HG02870 (cell line): ENCODE measurements at regions not wholly inside any gene's neighbourhood (a gene's known extent, or its start where the extent isn't known, plus 50 kb on each side); places are given as distances from the start of the nearest gene placed in this dataset.

ENCODE experiments used
- ATAC-seq: cut with Tn5 transposase; IDR thresholded peaks from one replicate; pipeline ENCODE4 v1.9.1; 2021; ENCODE audit warnings: mild to moderate bottlenecking, moderate library complexity; ENCODE audit not compliant: unreplicated experiment

DNA sequence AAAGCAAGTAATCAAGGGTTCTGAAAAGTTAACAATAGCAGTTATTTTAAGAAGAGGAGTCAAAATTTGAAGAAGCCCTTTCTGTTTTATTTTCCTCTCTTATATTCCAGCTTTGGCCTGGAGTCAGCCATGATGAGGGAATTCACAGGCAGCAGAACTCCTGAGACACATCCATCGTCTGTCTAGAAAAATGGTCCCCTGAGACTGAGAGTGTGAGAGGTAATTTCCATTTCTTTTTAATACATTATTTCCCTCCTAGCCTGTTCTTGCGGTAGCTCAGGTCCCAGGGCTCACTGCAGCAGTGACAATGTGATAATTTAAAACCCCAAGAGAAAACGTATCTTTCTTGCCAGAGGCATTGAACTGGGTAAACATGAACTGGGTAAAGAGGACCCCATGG lies 296.0 kb downstream of the SMOC2 start:
- no peak for ATAC-seq

DNA sequence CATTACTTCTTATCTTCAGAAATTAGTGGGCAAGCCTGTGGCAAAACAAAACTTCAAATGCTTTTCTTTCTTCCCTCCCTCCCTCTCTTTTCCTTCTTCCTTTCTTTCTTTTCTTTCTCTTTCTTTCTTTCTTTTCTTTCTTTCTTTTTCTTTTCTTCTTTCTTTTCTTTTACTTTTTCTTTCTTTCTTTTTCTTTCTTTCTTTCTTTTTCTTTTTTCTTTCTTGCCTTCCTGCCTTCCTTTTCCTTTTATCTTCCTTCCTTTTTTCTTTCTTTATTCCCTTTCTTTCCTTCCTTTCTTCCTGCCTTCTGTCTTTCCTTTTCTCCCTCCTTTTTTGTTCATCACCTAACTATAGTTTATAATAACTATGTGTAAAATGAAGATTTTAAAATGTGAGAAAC lies 295.1 kb downstream of the SMOC2 start:
- ATAC-seq = no peak

DNA sequence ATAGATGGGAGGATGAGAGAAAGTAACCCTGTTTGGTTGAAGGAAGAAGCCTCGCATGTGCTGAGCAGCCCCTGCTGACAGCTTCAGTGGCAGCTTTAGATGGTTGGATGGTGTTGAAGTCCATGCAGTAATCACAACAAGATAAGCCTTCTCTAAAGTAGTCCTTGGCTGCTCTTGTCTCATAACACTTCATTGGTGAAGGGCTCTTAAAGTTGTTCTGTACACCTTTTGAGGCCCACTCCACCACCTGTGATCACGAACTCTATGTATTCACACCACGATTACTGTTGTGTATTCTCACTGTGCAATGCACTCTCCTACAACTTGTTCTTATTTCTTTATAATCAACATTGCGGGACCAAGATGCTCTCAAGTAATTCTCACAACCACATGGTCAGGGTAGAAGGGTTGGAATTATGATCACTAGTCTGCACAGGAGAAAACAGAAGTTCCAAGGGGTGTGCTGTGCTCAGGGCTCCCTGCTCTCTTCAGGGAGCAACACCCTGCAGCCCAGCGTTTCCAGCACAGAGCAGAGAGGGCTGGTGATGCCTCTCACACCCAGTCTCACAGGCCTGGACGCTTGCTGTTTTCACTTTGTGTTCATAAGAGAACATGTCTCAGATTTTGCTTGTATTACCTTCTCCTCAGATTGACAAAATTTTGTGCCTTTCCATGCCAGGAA lies 294.4 kb downstream of the SMOC2 start:
- no peak for ATAC-seq

DNA sequence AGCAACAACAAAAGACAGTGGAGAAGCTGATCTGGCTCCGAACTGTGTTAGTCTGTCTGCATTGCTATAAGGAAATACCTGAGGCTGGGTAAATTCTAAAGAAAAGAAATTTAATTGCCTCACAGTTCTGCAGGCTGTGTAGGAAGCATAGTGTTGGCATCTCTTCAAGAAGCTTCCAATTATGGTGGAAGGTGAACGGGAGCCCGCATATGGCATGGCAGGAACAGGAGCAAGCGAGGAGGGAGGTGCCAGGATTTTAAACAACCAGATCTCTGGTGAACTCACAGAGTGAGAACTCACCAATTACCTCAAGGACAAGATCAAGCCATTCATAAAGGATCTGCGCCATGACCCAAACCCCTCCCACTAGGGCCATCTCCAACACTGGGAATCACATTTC lies 293.5 kb downstream of the SMOC2 start:
- ATAC-seq = no peak

DNA sequence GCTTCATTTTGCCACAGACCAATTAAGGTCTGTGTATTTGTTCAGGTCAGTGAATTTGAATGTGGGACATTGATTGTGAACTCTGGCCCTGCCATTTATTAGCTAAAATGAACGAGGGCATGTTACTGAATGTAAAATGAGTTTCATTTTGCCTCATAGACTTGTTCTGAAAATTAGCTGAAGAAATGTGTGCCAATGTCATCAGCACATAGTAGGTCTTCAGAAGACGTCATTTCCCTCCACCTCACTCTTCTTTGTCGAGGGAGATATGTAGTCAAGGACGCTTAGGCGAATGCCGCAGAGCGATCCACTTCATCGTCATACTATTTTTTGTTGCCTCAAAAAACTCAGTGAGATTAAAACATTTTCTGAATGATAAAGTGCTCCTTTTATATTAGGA lies 291.7 kb downstream of the SMOC2 start:
- ATAC-seq = no peak

DNA sequence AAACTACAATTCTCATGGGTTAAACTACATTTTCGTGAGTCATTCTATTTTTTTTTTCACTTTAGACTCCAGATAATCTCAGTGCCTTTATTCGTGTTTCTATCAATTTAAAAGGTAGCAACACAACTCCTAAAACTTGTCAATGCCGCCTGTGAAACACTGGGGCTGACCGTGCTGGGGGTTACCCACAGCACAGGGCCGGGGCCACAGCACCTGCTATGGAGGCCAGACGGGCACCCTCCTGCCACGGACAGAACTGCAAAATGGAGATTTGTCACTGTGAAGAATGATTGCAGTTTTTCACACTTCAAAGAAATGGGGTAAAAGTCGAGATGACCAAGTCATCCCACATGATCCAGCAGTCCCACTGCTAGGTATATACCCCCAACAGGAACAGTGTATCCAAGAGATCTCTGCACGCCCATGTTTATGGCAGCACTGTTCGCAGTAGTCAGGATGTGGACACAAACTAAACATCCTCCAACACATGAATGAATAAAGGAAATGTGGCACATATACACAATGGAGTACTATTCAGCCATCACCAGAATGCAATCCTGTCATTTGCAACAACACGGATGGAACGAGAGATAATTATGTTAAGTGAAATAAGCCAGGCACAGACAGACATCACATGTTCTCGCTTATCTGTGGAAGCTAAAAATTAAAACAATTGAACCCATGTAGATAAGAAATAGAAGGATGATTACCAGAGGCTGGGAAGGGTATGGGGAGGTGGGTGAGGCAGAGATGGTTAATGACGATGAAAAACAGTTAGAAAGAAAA lies 290.1 kb downstream of the SMOC2 start:
- no peak for ATAC-seq

DNA sequence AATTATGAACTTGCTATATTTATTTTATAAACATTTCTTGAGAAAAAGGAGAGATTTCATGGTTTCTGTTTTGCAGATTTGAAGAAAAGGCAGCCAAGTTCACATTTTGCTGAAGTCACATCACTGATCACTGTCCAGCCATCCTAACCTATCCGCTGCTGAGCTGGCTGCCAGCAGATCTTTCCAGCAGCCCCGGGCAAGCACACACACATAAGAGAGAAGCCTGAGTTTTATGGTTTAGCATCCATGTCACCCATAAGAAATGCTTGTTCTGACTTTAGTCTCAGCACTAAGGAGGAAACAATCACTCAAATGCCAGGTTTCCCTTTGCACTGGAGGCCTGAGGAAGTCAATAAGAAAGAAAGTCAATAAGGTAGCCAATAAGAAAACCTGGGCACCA lies 287.1 kb downstream of the SMOC2 start:
- no peak for ATAC-seq

DNA sequence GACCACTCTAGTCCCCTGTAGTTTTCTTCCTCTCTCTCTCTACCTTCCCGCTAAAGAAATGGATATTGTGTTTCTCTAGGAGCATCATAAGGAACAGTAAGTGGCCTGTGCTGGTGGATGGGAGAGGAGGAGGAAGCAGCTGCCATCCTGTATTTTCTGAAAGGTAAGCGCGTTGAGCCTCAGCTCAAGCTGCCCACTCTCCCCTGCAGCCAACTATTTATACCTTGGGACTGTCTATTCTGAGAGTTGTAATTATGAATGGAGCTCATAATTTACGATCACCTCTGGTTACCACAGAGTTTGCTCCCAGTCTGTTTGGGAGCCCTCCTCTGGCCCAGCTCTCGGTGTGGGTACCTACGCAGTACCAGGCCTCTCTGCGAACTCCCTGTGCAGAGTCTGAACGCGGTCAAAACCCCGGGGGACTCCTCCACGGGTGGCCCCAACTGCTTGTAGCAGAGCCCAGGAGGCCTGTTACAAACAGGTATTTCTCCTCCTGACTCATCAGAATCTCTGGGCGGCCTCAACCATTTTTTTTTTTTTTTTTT lies 285.4 kb downstream of the SMOC2 start:
- no peak for ATAC-seq

DNA sequence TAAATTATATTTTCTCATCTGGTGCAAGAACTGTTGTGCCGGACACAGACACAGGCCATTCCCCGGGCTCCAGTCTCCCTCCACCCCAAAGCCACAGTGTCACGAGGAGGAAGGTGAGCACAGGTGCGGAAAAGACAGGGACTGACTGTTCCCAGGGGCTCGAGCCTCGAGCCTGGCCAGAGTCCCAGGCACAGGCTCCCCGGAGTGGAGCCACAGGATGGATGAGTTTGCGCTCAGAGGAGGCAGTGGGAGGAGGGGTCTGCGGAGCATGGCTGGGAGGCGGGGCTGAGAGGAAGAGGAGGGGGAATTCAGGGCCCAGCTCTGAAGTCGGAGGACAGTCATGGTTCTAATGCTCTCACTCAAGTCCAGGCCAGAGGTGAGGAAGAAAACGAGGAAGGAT lies 284.8 kb downstream of the SMOC2 start:
- no peak for ATAC-seq

DNA sequence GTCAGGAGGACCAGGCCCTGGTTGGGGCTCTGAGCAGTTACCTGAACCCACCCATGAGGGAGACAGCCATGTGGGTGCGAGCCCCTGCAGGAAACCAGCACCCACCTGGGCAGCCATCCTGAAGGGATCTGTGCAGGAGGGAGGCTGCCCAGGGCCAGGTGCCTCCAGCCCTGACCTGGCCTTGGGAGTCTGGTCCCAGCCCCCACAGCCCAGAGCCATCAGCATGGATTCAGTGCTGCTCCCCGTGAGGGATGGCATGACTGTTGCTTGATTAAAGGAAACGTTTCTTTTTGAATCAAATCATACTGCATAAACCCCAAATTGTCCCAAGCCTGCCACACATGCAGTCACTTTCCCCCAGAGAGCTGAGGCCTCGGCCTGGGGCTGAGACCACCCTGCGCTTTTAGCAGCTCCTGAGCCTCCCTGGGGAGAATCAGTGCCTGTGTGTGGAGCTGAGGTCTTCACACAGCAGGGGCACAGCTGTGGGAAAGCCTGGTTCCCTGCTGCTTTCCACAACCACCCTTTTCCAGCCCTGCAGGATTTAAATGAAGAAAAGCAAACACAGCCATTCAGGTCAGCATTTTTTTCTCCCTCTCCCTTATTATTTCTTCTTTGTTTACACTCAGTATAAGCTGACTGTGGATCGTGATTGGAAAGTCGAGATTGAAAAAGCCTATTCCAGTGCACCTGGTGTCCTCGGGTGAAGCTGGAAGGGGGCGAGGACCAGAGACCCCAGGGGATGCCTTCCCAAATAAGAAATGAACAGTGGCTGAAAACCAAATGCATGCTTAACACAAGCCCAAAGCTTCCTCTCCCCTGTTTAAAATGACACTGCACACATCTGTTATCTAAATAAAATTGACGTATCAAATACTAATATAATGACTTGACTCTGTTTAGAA lies 283.9 kb downstream of the SMOC2 start:
- ATAC-seq = no peak

DNA sequence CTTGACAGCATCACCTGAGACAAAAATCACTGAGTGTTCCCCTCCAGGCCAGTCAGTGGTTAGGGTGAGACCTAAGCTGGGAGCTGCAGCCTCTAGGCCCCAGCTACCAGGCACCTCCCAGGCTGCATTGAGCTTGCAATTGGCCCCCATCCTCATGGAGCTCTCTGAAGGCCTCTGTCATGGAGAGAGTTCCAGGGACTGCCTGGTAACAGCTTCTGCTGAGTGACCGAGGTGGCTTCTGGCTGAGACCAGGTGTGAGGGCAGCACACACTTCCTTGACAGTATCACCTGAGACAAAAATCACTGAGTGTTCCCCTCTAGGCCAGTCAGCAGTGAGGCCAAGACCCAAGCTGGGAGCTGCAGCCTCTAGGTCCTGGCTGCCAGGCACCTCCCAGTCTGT lies 283.0 kb downstream of the SMOC2 start:
- no peak for ATAC-seq

DNA sequence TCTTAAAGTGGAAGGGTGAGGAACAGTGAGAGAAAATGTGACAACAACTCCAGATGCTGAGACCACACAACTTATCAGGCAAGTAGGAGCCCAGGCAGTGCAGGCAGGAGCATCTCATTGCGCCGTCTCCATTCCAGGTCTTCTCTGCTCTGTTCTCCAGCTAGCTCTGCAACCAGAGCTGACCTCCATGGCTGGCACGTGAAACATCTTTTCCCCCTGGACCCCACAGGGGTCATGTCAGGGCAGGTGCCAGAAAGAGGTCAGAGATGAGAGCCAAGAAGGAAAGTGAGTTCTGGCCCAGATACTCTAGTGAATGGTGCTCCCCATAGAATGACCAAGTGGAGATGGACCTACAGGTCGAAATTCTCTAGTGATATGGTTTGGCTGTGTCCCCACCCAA lies 281.4 kb downstream of the SMOC2 start:
- ATAC-seq = no peak

DNA sequence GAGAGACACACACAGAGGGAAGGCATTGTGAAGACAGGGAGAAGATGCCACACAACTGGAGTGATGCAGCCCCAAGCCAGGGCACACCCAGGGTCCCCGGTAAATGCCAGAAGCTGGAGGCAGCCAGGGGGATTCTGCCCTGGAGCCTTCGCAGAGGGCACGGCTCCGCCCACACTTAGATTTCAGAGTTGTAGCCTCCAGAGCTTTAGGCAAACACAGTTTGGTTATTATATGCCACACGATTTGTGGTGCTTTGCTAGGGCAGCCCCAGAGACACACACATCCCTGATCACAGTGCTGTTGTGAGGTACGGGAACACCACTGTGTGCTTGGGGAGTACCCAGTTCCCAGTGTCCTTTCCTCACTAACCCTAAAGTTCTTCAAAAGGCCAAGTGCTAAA lies 280.6 kb downstream of the SMOC2 start:
- ATAC-seq = no peak

DNA sequence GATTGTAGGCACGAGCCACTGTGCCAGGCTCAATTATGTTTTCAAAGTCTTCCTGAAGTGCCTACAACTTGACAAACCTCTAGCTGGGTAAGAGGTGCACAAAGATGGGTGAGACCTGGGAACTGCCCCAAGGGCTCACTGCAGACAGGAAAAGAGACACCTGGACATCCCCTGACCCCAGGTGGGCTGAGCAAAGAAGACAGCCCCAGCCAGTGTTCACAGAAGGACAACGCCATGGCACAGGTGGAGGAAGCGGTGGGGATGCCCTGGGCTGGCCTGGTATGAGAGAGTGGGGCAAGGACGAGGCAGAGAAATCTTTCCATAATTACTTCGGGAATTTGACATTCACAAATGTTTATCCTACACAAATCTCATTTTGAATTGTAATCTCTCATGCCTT lies 278.9 kb downstream of the SMOC2 start:
- no peak for ATAC-seq

DNA sequence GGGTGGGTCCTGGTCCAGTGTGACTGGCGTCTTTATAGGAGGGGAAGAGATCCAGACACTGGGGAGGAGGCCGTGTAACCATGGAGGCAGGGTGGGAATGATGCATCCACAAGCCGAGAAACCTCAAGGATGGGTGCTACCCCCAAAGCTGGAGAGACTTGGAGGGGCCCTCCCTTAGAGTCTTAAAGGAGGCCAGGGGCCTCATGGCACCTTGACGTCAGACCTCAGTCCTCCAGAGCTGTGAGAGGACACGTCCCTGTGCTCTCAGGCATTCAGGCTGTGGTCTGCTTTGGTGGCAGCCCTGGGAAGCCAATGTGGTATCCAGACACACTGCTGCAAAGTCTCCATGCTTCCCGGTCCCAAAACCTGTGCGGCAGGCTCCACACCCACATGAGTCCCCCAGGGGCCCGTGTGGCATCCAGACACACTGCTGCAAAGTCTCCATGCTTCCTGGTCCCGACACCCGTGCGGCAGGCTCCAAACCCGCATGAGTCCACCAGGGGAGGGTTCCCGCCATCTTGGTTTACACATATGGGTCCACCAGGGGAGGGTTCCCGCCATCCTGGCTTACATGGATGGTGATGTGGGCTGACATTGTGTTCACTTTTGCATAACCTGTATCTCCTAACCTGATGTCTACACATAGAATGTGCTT lies 278.0 kb downstream of the SMOC2 start:
- ATAC-seq = no peak
